ENCODE measurements at regions not wholly inside any gene's neighbourhood (a gene's known extent, or its start where the extent isn't known, plus 50 kb on each side); places are given as distances from the start of the nearest gene placed in this dataset.

GRCh38 chr4:57437649-57438048, 327.5 kb upstream of the IGFBP7 start:
- no peak for TF ChIP-seq CTCF (IDR thresholded peaks at IDR 0.05; ENCODE audit: extremely low read depth in 1 of 2, insufficient read depth in 1 of 2, low read depth in 1 of 2, low read length in 2 of 2)
- no peak for TF ChIP-seq EZH2 (IDR thresholded peaks at IDR 0.05; ENCODE audit: borderline replicate concordance, low read depth, low read length, severe bottlenecking)
- TF ChIP-seq POLR2A (IDR thresholded peaks at IDR 0.05; ENCODE audit: low read depth, low read length) = no peak
- no peak for TF ChIP-seq GATA2 (IDR thresholded peaks at IDR 0.05; ENCODE audit: insufficient read depth, insufficient read length, low read depth, low read length)

Measured in endothelial cell of umbilical vein (primary cell).